HepG2 (cell line): ENCODE measurements at regions not wholly inside any gene's neighbourhood (a gene's known extent, or its start where the extent isn't known, plus 50 kb on each side); places are given as distances from the start of the nearest gene placed in this dataset.
A peak's percentile ranks its signal among the peaks of the same experiment; 100 is the strongest.

Experiments
- ATAC-seq: fragments of 200-7000 bp; cut with Tn5 transposase; 3 replicates; pipeline ENCODE4 v1.9.1; 2020; ENCODE audit warnings: mild to moderate bottlenecking, moderate library complexity
- BruUV-seq: library from RNA; stranded (reverse); fragments of 400-500 nt; replicated peaks from 2 replicates; lab custom pipeline; 2021; lab: Mats Ljungman, UMichigan
- CTCF ChIA-PET: fragments of 300-600 bp; formaldehyde crosslinking; extraction: SDS; loops from one replicate; lab custom pipeline; 2021; ENCODE audit warnings: low total read pairs, inconsistent platforms, low intra/inter-chr PET ratio; lab: Yijun Ruan, JAX
- POLR2A ChIA-PET: fragments of 350-600 bp; sonication (Branson Sonifier 250); formaldehyde crosslinking; loops from one replicate; lab custom pipeline; 2020; ENCODE audit warnings: antibody characterized with exemption, inconsistent platforms; lab: Yijun Ruan, JAX
- DNase-seq: peaks from one replicate; pipeline ENCODE4 v3.0.0-alpha.2; 2015; ENCODE audit warnings: low spot score
- FAIRE-seq: peaks from 3 replicates; lab custom pipeline; 2011; peaks lifted over from hg19 to GRCh38; lab: Jason Lieb, UNC
- H2AFZ ChIP-seq: one replicate; pipeline ENCODE4 v1.6.1; 2011; ENCODE audit warnings: low read length, inconsistent platforms
- H3K27ac ChIP-seq: fragments of 300-600 bp; 3 replicates; pipeline ENCODE4 v1.8.0; 2011; ENCODE audit warnings: mixed run types, mild to moderate bottlenecking, mixed read lengths, low read length, inconsistent platforms; ENCODE audit not compliant: insufficient read depth; ENCODE audit errors: extremely low read length
- H3K27me3 ChIP-seq, 2 experiments: fragments of 200-600 bp in 1 of 2; 2 replicates in 1 of 2; 3 replicates in 1 of 2; pipeline versions ENCODE4 v1.6.0 to v1.8.0; 2011; ENCODE audit warnings: low read length in 2 of 2, mild to moderate bottlenecking in 2 of 2, moderate library complexity in 2 of 2, inconsistent platforms in 1 of 2; ENCODE audit not compliant: insufficient read depth in 2 of 2, control insufficient read depth in 1 of 2
- H3K36me3 ChIP-seq, 2 experiments: fragments of 200-600 bp in 1 of 2; replicated peaks in 1 of 2; 2 replicates in 1 of 2; 3 replicates in 1 of 2; pipeline versions ENCODE4 v1.5.1 to v1.8.0; 2011; ENCODE audit warnings: low read length in 2 of 2, inconsistent platforms in 1 of 2; ENCODE audit not compliant: insufficient read depth in 2 of 2, control insufficient read depth in 1 of 2
- H3K4me1 ChIP-seq: 2 replicates; pipeline ENCODE4 v1.5.1; 2012; ENCODE audit warnings: low read length, inconsistent platforms; ENCODE audit not compliant: insufficient read depth
- H3K4me2 ChIP-seq: 2 replicates; pipeline ENCODE4 v1.6.0; 2011; ENCODE audit warnings: low read depth, low read length, inconsistent platforms
- H3K4me3 ChIP-seq, 3 experiments: fragments of 200-600 bp in 1 of 3; sonication (generic), shearing (Covaris generic) in 1 of 3; replicated peaks in 1 of 3; 2 replicates each; pipeline ENCODE4 v1.5.1; 2011 to 2016; ENCODE audit warnings: low read length in 3 of 3, inconsistent platforms in 2 of 3, low read depth in 2 of 3, mild to moderate bottlenecking in 2 of 3, control low read depth in 1 of 3, mixed read lengths in 1 of 3; ENCODE audit not compliant: insufficient read depth in 1 of 3
- H3K79me2 ChIP-seq: one replicate; pipeline ENCODE4 v1.6.1; 2011; ENCODE audit warnings: low read length, inconsistent platforms; ENCODE audit not compliant: insufficient read depth
- H3K9ac ChIP-seq: 2 replicates; pipeline ENCODE4 v1.6.0; 2011; ENCODE audit warnings: mild to moderate bottlenecking, low read depth, low read length, inconsistent platforms; ENCODE audit not compliant: insufficient read depth
- H3K9me3 ChIP-seq: 2 replicates; pipeline ENCODE4 v1.5.1; 2012; ENCODE audit warnings: mild to moderate bottlenecking, low read length
- H4K20me1 ChIP-seq: 2 replicates; pipeline ENCODE4 v1.6.0; 2011; ENCODE audit warnings: inconsistent platforms, mild to moderate bottlenecking, low read length, moderate library complexity; ENCODE audit not compliant: insufficient read depth
- ETV5 ChIP-seq: IDR thresholded peaks from 2 replicates; pipeline ENCODE4 v1.6.1; 2018; ENCODE audit warnings: missing biosample characterization, missing genetic modification reagents, inconsistent platforms, borderline replicate concordance
- GATA4 ChIP-seq: sonication (generic); IDR thresholded peaks from 2 replicates; pipeline ENCODE4 v1.6.1; 2016; ENCODE audit warnings: antibody characterized with exemption, low read depth, borderline replicate concordance
- HNRNPUL1 ChIP-seq: fragments of 200-400 bp; formaldehyde crosslinking; IDR thresholded peaks from 2 replicates; pipeline ENCODE4 v1.6.1; 2017; ENCODE audit warnings: low read depth, mild to moderate bottlenecking, low read length, moderate library complexity
- POLR2A ChIP-seq, 2 experiments: IDR thresholded peaks; 2 replicates each; pipeline ENCODE4 v1.6.1; 2011; ENCODE audit warnings: low read depth in 2 of 2, low read length in 2 of 2, mild to moderate bottlenecking in 1 of 2, moderate library complexity in 1 of 2; ENCODE audit not compliant: insufficient read depth in 1 of 2
- POLR2AphosphoS5 ChIP-seq: IDR thresholded peaks from 2 replicates; pipeline ENCODE4 v1.6.1; 2012; ENCODE audit warnings: low read depth, low read length
- RBAK ChIP-seq: sonication (generic); formaldehyde crosslinking; IDR thresholded peaks from 2 replicates; pipeline ENCODE4 v1.5.1; 2020; ENCODE audit warnings: mild to moderate bottlenecking, missing genetic modification reagents
- SATB2 ChIP-seq: sonication (generic); formaldehyde crosslinking; IDR thresholded peaks from 2 replicates; pipeline ENCODE4 v1.5.0; 2020; ENCODE audit warnings: missing genetic modification reagents
- SETDB1 ChIP-seq: sonication (generic); formaldehyde crosslinking; IDR thresholded peaks from 2 replicates; pipeline ENCODE4 v1.5.1; 2020; ENCODE audit warnings: missing genetic modification reagents, mild to moderate bottlenecking, borderline replicate concordance
- SSRP1 ChIP-seq: IDR thresholded peaks from 2 replicates; pipeline ENCODE4 v1.6.1; 2016; ENCODE audit warnings: control low read depth
- ZBTB14 ChIP-seq: sonication (generic); formaldehyde crosslinking; IDR thresholded peaks from 2 replicates; pipeline ENCODE4 v1.4.0; 2020; ENCODE audit warnings: missing genetic modification reagents
- ZFP36L1 ChIP-seq: sonication (generic); formaldehyde crosslinking; IDR thresholded peaks from 2 replicates; pipeline ENCODE4 v1.8.0; 2022; ENCODE audit warnings: mild to moderate bottlenecking, missing genetic modification reagents, moderate library complexity
- ZNF335 ChIP-seq: sonication (generic); formaldehyde crosslinking; IDR thresholded peaks from 2 replicates; pipeline ENCODE4 v1.4.0; 2020; ENCODE audit warnings: missing genetic modification reagents
- WGBS: methylation state at CpG from one replicate; pipeline ENCODE4 v1.1.6; 2017; ENCODE audit warnings: low lambda C conversion rate; 5-methylcytosine and 5-hydroxymethylcytosine counted together
- in situ Hi-C: cut with HindIII; loops from 2 replicates; pipeline ENCODE4 v1.10.0; 2017; ENCODE audit warnings: low pct_unique_long_range_greater_than_20kb; ENCODE audit not compliant: extremely low pct_ligation_motif_present
- intact Hi-C: fragments of 100-400 bp; cut with micrococcal nuclease; formaldehyde crosslinking; loops from one replicate; pipeline ENCODE4 v1.10.0; 2022; ENCODE audit not compliant: unreplicated experiment
- TF ChIP-seq, protein P1 (sequence below): sonication (generic); formaldehyde crosslinking; IDR thresholded peaks from 2 replicates; pipeline ENCODE4 v1.4.0; 2020; ENCODE audit warnings: mild to moderate bottlenecking, missing genetic modification reagents

GRCh38 chr5:96197347-96197746 lies 235.7 kb upstream of the ELL2 start:
- H3K4me2 ChIP-seq = no peak overlapping the region
- H3K4me3 ChIP-seq = no peak overlapping the region
- WGBS = 94% methylated on average over 2 of the region's 2 CpGs
- POLR2A ChIA-PET = no interaction called here
- intact Hi-C loops = no loop called here
- no peak for TF ChIP-seq POLR2A (IDR thresholded peaks at IDR 0.05; ENCODE audit: insufficient read depth in 1 of 2, low read depth in 2 of 2, low read length in 2 of 2)
- no peak for TF ChIP-seq SATB2 (CRISPR knock-in tag)
- TF ChIP-seq SETDB1 = no peak
- TF ChIP-seq, all 625 proteins: peak for 0
- Histone ChIP-seq H3K9me3 (no peaks in the 10 kb centered on the region), H3K27me3 (no peaks in the 10 kb centered on the region), H3K79me2 (no peaks in the 10 kb centered on the region), H2AFZ (no peak overlapping the region), H3K9ac (peak overlapping the region; percentile 12; the same call in 1 of the 2 replicates), H4K20me1 (no peaks in the 10 kb centered on the region), H3K27ac (peak overlapping the region; percentile 40), H3K4me1 (peaks cover 88% of the 10 kb centered on the region), H3K36me3 (no peaks in the 10 kb centered on the region)
- no peak for DNase-seq
- CTCF ChIA-PET = no interaction called here
- ATAC-seq = no peak
- BruUV-seq = no TSS peak
- no peak for FAIRE-seq
- in situ Hi-C loops = no loop called here

DNA sequence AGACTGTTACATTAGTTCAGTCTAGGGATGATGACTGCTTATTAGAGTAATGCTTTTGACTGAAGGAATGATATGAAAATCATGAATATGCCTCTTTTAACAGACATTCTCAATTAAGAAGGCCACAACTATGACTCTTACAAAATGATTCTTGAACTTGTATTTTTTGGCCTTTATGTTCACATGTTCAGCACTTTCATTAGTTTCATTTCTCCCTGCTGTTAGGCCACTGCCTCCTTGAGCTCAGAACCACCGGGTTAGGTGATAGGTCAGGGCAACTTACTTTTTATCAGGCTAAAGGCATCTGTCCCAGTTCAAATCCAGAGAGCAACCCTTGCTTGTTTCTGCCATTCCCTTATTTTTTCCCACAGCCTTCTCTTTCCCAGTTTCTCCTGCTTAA lies 235.2 kb upstream of the ELL2 start:
- in situ Hi-C loops (no loop called here), intact Hi-C loops (no loop called here)
- peak overlapping the region; percentile 12; the same call in 1 of the 2 replicates for H3K9ac ChIP-seq
- POLR2A ChIA-PET = no interaction called here
- WGBS = 82% methylated on average over 1 of the region's 1 CpG
- no peak overlapping the region for H2AFZ ChIP-seq
- DNase-seq (no peak), ATAC-seq (no peak), FAIRE-seq (no peak)
- no peaks in the 10 kb centered on the region for H3K9me3 ChIP-seq
- H4K20me1 ChIP-seq = no peaks in the 10 kb centered on the region
- H3K4me2 ChIP-seq = no peak overlapping the region
- no peaks in the 10 kb centered on the region for H3K79me2 ChIP-seq
- H3K27me3 ChIP-seq = no peaks in the 10 kb centered on the region
- peak overlapping the region; percentile 40 for H3K27ac ChIP-seq
- no peak overlapping the region for H3K4me3 ChIP-seq
- no peaks in the 10 kb centered on the region for H3K36me3 ChIP-seq
- CTCF ChIA-PET = no interaction called here
- TF ChIP-seq ZFP36L1 (CRISPR knock-in tag) (no peak), POLR2AphosphoS5 (no peak), HNRNPUL1 (no peak), ETV5 (no peak), SSRP1 (CRISPR knock-in tag) (no peak), ZNF335 (CRISPR knock-in tag) (no peak), ZBTB14 (CRISPR knock-in tag) (no peak), GATA4 (no peak), RBAK (CRISPR knock-in tag) (no peak)
- TF ChIP-seq, protein P1, sequence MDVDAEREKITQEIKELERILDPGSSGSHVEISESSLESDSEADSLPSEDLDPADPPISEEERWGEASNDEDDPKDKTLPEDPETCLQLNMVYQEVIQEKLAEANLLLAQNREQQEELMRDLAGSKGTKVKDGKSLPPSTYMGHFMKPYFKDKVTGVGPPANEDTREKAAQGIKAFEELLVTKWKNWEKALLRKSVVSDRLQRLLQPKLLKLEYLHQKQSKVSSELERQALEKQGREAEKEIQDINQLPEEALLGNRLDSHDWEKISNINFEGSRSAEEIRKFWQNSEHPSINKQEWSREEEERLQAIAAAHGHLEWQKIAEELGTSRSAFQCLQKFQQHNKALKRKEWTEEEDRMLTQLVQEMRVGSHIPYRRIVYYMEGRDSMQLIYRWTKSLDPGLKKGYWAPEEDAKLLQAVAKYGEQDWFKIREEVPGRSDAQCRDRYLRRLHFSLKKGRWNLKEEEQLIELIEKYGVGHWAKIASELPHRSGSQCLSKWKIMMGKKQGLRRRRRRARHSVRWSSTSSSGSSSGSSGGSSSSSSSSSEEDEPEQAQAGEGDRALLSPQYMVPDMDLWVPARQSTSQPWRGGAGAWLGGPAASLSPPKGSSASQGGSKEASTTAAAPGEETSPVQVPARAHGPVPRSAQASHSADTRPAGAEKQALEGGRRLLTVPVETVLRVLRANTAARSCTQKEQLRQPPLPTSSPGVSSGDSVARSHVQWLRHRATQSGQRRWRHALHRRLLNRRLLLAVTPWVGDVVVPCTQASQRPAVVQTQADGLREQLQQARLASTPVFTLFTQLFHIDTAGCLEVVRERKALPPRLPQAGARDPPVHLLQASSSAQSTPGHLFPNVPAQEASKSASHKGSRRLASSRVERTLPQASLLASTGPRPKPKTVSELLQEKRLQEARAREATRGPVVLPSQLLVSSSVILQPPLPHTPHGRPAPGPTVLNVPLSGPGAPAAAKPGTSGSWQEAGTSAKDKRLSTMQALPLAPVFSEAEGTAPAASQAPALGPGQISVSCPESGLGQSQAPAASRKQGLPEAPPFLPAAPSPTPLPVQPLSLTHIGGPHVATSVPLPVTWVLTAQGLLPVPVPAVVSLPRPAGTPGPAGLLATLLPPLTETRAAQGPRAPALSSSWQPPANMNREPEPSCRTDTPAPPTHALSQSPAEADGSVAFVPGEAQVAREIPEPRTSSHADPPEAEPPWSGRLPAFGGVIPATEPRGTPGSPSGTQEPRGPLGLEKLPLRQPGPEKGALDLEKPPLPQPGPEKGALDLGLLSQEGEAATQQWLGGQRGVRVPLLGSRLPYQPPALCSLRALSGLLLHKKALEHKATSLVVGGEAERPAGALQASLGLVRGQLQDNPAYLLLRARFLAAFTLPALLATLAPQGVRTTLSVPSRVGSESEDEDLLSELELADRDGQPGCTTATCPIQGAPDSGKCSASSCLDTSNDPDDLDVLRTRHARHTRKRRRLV (CRISPR knock-in tag) = no peak
- BruUV-seq = no TSS peak
- H3K4me1 ChIP-seq = peaks cover 87% of the 10 kb centered on the region
